HG03521 (cell line): ENCODE measurements at regions not wholly inside any gene's neighbourhood (a gene's known extent, or its start where the extent isn't known, plus 50 kb on each side); places are given as distances from the start of the nearest gene placed in this dataset.

ENCODE experiments used
- ATAC-seq: cut with Tn5 transposase; IDR thresholded peaks from one replicate; pipeline ENCODE4 v1.9.1; 2021; ENCODE audit warnings: mild to moderate bottlenecking, moderate library complexity; ENCODE audit not compliant: unreplicated experiment

GRCh38 chr5:15447209-15447608, 52.8 kb upstream of the FBXL7 start:
- no peak for ATAC-seq

GRCh38 chr5:15446552-15446951, 53.4 kb upstream of the FBXL7 start:
- ATAC-seq, result no peak

GRCh38 chr5:15442193-15442570, 57.8 kb upstream of the FBXL7 start:
- ATAC-seq, result no peak

GRCh38 chr5:15441433-15442192, 58.4 kb upstream of the FBXL7 start:
- ATAC-seq, result no peak

- ATAC-seq, result no peak
Observed at GRCh38 chr5:15440434-15440833, 59.5 kb upstream of the FBXL7 start.

GRCh38 chr5:15439801-15440200, 60.2 kb upstream of the FBXL7 start:
- ATAC-seq, result no peak

GRCh38 chr5:15433709-15434108, 66.3 kb upstream of the FBXL7 start:
- ATAC-seq, result no peak

GRCh38 chr5:15431923-15432322, 68.1 kb upstream of the FBXL7 start:
- ATAC-seq, result no peak

GRCh38 chr5:15425766-15426165, 74.2 kb upstream of the FBXL7 start:
- no peak for ATAC-seq

GRCh38 chr5:15424769-15425168, 75.2 kb upstream of the FBXL7 start:
- no peak for ATAC-seq

- ATAC-seq, result no peak
Observed at GRCh38 chr5:15421921-15422412, 78.0 kb upstream of the FBXL7 start.

GRCh38 chr5:15421381-15421780, 78.6 kb upstream of the FBXL7 start:
- no peak for ATAC-seq

- ATAC-seq, result no peak
Observed at GRCh38 chr5:15420201-15420600, 79.8 kb upstream of the FBXL7 start.

- ATAC-seq, result no peak
Observed at GRCh38 chr5:15417156-15417555, 82.8 kb upstream of the FBXL7 start.

GRCh38 chr5:15406478-15406877, 93.5 kb upstream of the FBXL7 start:
- no peak for ATAC-seq

- ATAC-seq, result no peak
Observed at GRCh38 chr5:15393146-15393545, 106.8 kb upstream of the FBXL7 start.

GRCh38 chr5:15391704-15392397, 108.1 kb upstream of the FBXL7 start:
- no peak for ATAC-seq

- no peak for ATAC-seq
Observed at GRCh38 chr5:15388866-15389265, 111.1 kb upstream of the FBXL7 start.

- ATAC-seq, result no peak
Observed at GRCh38 chr5:15387931-15388524, 112.0 kb upstream of the FBXL7 start.

GRCh38 chr5:15386122-15386521, 113.9 kb upstream of the FBXL7 start:
- no peak for ATAC-seq

- ATAC-seq, result no peak
Observed at GRCh38 chr5:15385553-15385952, 114.4 kb upstream of the FBXL7 start.

- no peak for ATAC-seq
Observed at GRCh38 chr5:15385037-15385436, 114.9 kb upstream of the FBXL7 start.
